Suprapubic skin (tissue), 4 donors: ENCODE measurements at regions not wholly inside any gene's neighbourhood (a gene's known extent, or its start where the extent isn't known, plus 50 kb on each side); places are given as distances from the start of the nearest gene placed in this dataset.

ENCODE experiments used
- DNase-seq, 2 donors: peaks; one replicate each; pipeline ENCODE4 v3.0.0-alpha.2; 2019; ENCODE audit warnings: low spot score in 2 of 2
- H3K27ac ChIP-seq: fragments of 200-600 bp; sonication (generic); one replicate; pipeline ENCODE4 v1.5.1; 2019
- H3K27me3 ChIP-seq: fragments of 200-600 bp; sonication (generic); one replicate; pipeline ENCODE4 v1.5.1; 2019
- H3K36me3 ChIP-seq: fragments of 200-600 bp; sonication (generic); one replicate; pipeline ENCODE4 v1.5.1; 2019
- H3K4me1 ChIP-seq: fragments of 200-600 bp; sonication (generic); one replicate; pipeline ENCODE4 v1.5.1; 2019
- H3K4me3 ChIP-seq: fragments of 200-600 bp; sonication (generic); one replicate; pipeline ENCODE4 v1.5.1; 2019; ENCODE audit warnings: mild to moderate bottlenecking
- H3K9me3 ChIP-seq: fragments of 200-600 bp; sonication (generic); one replicate; pipeline ENCODE4 v1.5.1; 2019
- EP300 ChIP-seq: sonication (generic); formaldehyde crosslinking; IDR thresholded peaks from one replicate; pipeline ENCODE4 v1.6.1; 2017; ENCODE audit warnings: antibody characterized with exemption
- POLR2A ChIP-seq, 2 donors: fragments of 450-650 bp; IDR thresholded peaks; one replicate each; pipeline ENCODE4 v1.6.1; 2017; ENCODE audit warnings: antibody characterized with exemption in 2 of 2, mild to moderate bottlenecking in 2 of 2, moderate library complexity in 2 of 2
- POLR2AphosphoS5 ChIP-seq, 3 donors: sonication (generic); formaldehyde crosslinking; IDR thresholded peaks; one replicate each; pipeline ENCODE4 v1.6.1; 2017; ENCODE audit warnings: antibody characterized with exemption in 3 of 3
- WGBS: methylation state at CpG from one replicate; pipeline ENCODE4 v1.1.5; 2018; 5-methylcytosine and 5-hydroxymethylcytosine counted together
- TF ChIP-seq, protein P1 (sequence below), 2 donors: fragments of 200-600 bp in 1 of 2; fragments of 450-650 bp in 1 of 2; sonication (generic) in 1 of 2; IDR thresholded peaks; one replicate each; pipeline ENCODE4 v1.5.1; 2016 to 2019; ENCODE audit warnings: antibody characterized with exemption in 2 of 2, mild to moderate bottlenecking in 1 of 2, moderate library complexity in 1 of 2

DNA sequence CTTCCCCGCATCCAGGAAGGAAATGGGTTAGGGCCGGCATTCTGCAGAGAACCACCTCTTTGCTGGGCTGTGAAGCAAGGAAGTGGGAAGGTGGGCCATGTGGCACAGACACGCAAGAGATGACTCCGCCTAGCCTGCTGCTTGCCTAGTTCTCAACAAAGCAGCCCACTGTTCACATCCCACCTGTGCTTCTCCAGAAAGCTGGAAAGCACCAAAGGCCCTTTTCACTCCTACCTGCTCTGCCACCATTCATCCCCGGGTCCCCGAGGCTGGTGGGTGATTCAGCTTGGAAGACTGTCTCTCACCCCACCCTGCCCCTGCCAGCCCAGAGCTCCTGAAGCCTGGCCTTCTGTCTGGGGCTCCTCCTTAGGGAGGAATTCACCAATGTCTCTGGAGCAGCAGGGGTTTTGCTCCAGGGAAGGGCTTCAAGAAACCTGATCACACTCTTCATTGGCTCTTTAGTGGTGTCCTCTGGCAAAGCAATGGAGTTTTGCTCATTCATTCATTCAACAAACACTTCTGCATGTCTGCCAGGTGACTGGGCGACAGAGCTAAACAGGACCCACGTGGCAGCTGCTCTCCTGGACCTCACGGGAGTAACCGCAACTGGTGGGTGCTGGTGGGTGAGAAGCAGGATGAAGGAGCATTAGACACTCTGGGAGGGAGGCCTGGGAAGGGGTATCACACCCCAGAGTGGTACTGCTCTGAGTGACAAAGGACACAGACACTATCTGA lies 145.4 kb upstream of the TLE3 start:
- no peaks in the 10 kb centered on the region for H3K27me3 ChIP-seq
- no peaks in the 10 kb centered on the region for H3K9me3 ChIP-seq
- no peak overlapping the region for H3K27ac ChIP-seq
- peak in 1 of 2 donors; percentile 38 for DNase-seq
- H3K4me3 ChIP-seq: no peak overlapping the region
- H3K36me3 ChIP-seq: no peaks in the 10 kb centered on the region
- TF ChIP-seq, protein P1, sequence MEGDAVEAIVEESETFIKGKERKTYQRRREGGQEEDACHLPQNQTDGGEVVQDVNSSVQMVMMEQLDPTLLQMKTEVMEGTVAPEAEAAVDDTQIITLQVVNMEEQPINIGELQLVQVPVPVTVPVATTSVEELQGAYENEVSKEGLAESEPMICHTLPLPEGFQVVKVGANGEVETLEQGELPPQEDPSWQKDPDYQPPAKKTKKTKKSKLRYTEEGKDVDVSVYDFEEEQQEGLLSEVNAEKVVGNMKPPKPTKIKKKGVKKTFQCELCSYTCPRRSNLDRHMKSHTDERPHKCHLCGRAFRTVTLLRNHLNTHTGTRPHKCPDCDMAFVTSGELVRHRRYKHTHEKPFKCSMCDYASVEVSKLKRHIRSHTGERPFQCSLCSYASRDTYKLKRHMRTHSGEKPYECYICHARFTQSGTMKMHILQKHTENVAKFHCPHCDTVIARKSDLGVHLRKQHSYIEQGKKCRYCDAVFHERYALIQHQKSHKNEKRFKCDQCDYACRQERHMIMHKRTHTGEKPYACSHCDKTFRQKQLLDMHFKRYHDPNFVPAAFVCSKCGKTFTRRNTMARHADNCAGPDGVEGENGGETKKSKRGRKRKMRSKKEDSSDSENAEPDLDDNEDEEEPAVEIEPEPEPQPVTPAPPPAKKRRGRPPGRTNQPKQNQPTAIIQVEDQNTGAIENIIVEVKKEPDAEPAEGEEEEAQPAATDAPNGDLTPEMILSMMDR (IDR thresholded peaks at IDR 0.05): no peak
- TF ChIP-seq EP300 (no peak), POLR2A (IDR thresholded peaks at IDR 0.05) (no peak), POLR2AphosphoS5 (IDR thresholded peaks at IDR 0.05) (no peak)
- peaks cover 3% of the 10 kb centered on the region for H3K4me1 ChIP-seq
- WGBS: 86% methylated on average over 9 of the region's 10 CpGs

DNA sequence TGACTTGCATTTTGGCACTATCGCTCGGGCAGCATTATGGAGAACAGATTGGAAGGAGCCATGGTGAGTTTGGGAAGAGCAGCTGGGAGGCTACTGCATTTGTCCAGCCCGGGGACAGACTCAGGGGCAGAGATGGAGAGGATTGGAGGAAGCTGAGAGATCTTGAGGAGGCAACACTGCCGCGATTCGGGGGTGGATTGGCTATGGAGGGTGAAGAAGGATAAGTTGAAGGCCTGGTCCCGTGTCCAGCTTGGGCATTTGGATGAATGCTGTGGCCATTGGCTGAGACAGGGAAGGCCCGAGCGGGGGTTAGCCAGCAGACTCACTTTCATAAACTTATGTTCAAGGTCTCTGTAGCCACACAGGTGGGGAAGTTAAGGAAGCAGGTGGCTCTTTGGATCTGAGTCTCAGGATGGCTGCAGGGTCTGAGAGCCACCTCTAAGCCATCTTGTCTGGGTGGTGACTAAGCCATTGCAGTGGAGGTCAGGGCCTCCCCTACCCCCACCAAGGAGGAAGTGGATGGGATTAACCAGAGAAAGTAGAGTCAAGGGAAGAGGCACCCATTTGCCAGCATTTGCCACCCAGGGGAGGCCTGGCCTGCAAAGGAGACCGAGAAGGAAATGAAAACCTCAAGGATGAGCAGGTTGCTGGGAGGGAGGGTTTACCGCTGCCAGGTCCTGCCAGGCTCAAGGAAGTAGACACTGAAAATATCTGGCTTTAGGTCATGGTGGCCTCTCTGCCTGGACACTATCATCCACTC lies 144.0 kb upstream of the TLE3 start:
- Histone ChIP-seq H3K27me3 (no peaks in the 10 kb centered on the region), H3K27ac (no peak overlapping the region), H3K4me3 (no peak overlapping the region), H3K9me3 (no peaks in the 10 kb centered on the region), H3K36me3 (no peaks in the 10 kb centered on the region), H3K4me1 (peaks cover 3% of the 10 kb centered on the region)
- TF ChIP-seq EP300 (no peak), POLR2A (IDR thresholded peaks at IDR 0.05) (no peak), POLR2AphosphoS5 (IDR thresholded peaks at IDR 0.05) (no peak)
- TF ChIP-seq, protein P1 (IDR thresholded peaks at IDR 0.05): no peak
- 91% methylated on average over 11 of the region's 11 CpGs for WGBS
- peak in 1 of 2 donors; percentile 40 for DNase-seq

DNA sequence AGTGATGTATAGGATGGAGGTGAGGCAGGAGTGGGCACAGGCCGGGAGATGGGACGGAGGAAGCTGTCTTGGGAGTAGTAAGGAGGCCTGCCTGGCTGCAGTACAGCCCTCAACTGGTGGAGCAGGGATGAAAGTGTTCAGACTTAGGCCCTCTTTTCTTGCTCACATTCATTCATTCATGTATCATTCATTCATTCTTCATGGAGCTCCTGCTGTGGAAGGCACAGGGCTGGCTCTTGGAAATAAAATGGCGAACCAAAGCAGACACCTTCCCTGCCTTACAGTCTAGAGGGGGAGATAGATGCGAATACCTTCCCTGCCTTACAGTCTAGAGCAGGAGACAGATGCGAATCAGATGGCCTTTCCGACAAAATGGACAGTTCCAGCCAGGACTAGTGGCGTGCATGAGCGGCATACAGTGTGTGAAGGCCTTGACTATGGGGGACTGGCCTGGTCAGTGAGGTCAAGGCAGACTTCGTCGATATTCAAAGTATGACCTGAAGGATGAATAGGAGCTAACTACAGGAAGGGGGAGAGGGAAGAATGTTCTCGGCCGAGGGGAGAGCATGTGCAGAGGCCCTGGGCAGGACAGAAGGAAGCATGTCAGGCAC lies 143.2 kb upstream of the TLE3 start:
- H3K36me3 ChIP-seq: no peaks in the 10 kb centered on the region
- WGBS: 94% methylated on average over 12 of the region's 12 CpGs
- peak in 1 of 2 donors; percentile 16 for DNase-seq

DNA sequence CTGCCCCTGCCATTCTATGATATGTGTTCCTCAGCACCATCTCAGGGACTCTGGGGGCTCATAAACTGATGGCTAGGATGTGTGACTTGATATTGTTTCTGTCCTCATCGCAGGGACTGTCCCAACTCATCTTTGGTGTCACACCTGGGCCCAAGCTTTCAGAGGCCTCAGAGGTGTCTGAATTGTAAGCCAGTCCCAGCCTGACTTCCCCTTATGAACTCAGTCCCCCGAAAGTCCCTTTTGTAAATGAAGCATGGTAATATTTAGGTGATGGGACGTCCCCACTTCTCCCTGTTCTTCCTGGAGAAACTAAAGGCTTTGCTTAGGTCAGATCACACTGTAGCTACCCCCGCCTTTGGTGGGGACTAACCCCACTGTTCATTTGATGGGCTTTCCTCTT lies 142.4 kb upstream of the TLE3 start:
- TF ChIP-seq, protein P1 (IDR thresholded peaks at IDR 0.05): no peak
- TF ChIP-seq POLR2A (IDR thresholded peaks at IDR 0.05) (no peak), POLR2AphosphoS5 (IDR thresholded peaks at IDR 0.05) (no peak), EP300 (no peak)
- peak in 1 of 2 donors; percentile 11 for DNase-seq
- no peak overlapping the region for H3K27ac ChIP-seq
- H3K4me3 ChIP-seq: no peak overlapping the region
- H3K36me3 ChIP-seq: no peaks in the 10 kb centered on the region
- 84% methylated on average over 4 of the region's 4 CpGs for WGBS
- no peaks in the 10 kb centered on the region for H3K4me1 ChIP-seq
- no peaks in the 10 kb centered on the region for H3K27me3 ChIP-seq
- H3K9me3 ChIP-seq: no peaks in the 10 kb centered on the region

More for the DNA sequence above, 143.2 kb upstream of the TLE3 start:
- H3K4me3 ChIP-seq: no peak overlapping the region
- H3K4me1 ChIP-seq: no peaks in the 10 kb centered on the region
- H3K27me3 ChIP-seq: no peaks in the 10 kb centered on the region
- TF ChIP-seq, protein P1 (IDR thresholded peaks at IDR 0.05): no peak
- TF ChIP-seq EP300 (no peak), POLR2AphosphoS5 (IDR thresholded peaks at IDR 0.05) (no peak), POLR2A (IDR thresholded peaks at IDR 0.05) (no peak)
- no peaks in the 10 kb centered on the region for H3K9me3 ChIP-seq
- no peak overlapping the region for H3K27ac ChIP-seq

DNA sequence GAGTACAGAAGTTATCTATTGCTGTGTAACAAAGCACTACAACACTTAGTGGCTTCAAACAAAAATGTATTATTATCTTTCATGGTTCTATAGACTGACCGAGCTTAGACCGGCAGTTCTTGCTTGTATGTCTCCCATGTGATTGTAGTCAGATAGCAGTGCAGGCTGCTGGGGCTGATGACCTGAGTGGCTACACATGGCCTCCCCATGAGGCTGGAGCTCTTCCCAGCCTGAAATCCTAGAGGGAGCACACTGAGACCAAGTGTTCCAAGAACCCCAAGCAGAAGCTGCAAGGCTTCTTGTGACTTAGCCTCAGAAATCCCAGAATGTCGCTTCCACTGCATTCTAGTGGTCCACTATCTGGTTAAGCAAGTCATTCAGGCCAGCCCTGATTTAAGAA lies 141.2 kb upstream of the TLE3 start:
- Histone ChIP-seq H3K27ac (no peak overlapping the region), H3K27me3 (no peaks in the 10 kb centered on the region), H3K36me3 (no peaks in the 10 kb centered on the region), H3K4me1 (no peaks in the 10 kb centered on the region), H3K4me3 (no peak overlapping the region), H3K9me3 (no peaks in the 10 kb centered on the region)
- TF ChIP-seq EP300 (no peak), POLR2AphosphoS5 (IDR thresholded peaks at IDR 0.05) (no peak), POLR2A (IDR thresholded peaks at IDR 0.05) (no peak)
- TF ChIP-seq, protein P1 (IDR thresholded peaks at IDR 0.05): no peak
- 94% methylated on average over 3 of the region's 3 CpGs for WGBS
- peak in 1 of 2 donors; percentile 22 for DNase-seq
